H9 (cell line): ENCODE measurements at regions not wholly inside any gene's neighbourhood (a gene's known extent, or its start where the extent isn't known, plus 50 kb on each side); places are given as distances from the start of the nearest gene placed in this dataset.

ENCODE experiments used
- DNase-seq: peaks from one replicate; pipeline ENCODE4 v3.0.0-alpha.2; 2017
- H2AFZ ChIP-seq: one replicate; pipeline ENCODE4 v1.6.1; 2013; ENCODE audit warnings: mild to moderate bottlenecking, low read length, control low read depth, moderate library complexity
- H2AK5ac ChIP-seq: 2 replicates; pipeline ENCODE4 v1.6.1; 2013; ENCODE audit warnings: low read length, control low read depth, mixed read lengths; ENCODE audit not compliant: insufficient read length
- H2BK120ac ChIP-seq: one replicate; pipeline ENCODE4 v1.6.1; 2013; ENCODE audit warnings: low read depth, mild to moderate bottlenecking, low read length, control low read depth, inconsistent platforms; ENCODE audit not compliant: poor library complexity, severe bottlenecking
- H2BK12ac ChIP-seq: 2 replicates; pipeline ENCODE4 v1.6.1; 2013; ENCODE audit warnings: low read length, control low read depth, mixed read lengths, low read depth; ENCODE audit not compliant: insufficient read length
- H2BK15ac ChIP-seq: 2 replicates; pipeline ENCODE4 v1.6.1; 2013; ENCODE audit warnings: low read depth, low read length, control low read depth
- H2BK20ac ChIP-seq: one replicate; pipeline ENCODE4 v1.6.1; 2013; ENCODE audit warnings: low read depth, mild to moderate bottlenecking, low read length, control low read depth, inconsistent platforms; ENCODE audit not compliant: poor library complexity, severe bottlenecking
- H2BK5ac ChIP-seq: 2 replicates; pipeline ENCODE4 v1.6.1; 2013; ENCODE audit warnings: low read length, control low read depth, mixed read lengths; ENCODE audit not compliant: insufficient read length
- H3K14ac ChIP-seq: 2 replicates; pipeline ENCODE4 v1.6.1; 2013; ENCODE audit warnings: low read length, control low read depth; ENCODE audit not compliant: insufficient read depth
- H3K18ac ChIP-seq: 2 replicates; pipeline ENCODE4 v1.6.1; 2013; ENCODE audit warnings: low read depth, mild to moderate bottlenecking, mixed read lengths, low read length, control low read depth; ENCODE audit not compliant: insufficient read length
- H3K23ac ChIP-seq: 2 replicates; pipeline ENCODE4 v1.6.1; 2013; ENCODE audit warnings: low read length, control low read depth, mixed read lengths, low read depth; ENCODE audit not compliant: insufficient read length
- H3K23me2 ChIP-seq: 2 replicates; pipeline ENCODE4 v1.6.1; 2013; ENCODE audit warnings: low read depth, mild to moderate bottlenecking, mixed read lengths, low read length, control low read depth; ENCODE audit not compliant: insufficient read length, poor library complexity, severe bottlenecking
- H3K27ac ChIP-seq: 2 replicates; pipeline ENCODE4 v1.5.1; 2013; ENCODE audit warnings: low read length, control low read depth, mixed read lengths, low read depth; ENCODE audit not compliant: insufficient read length
- H3K27me3 ChIP-seq: 2 replicates; pipeline ENCODE4 v1.6.1; 2013; ENCODE audit warnings: low read length, control low read depth, inconsistent platforms; ENCODE audit not compliant: insufficient read depth
- H3K4ac ChIP-seq: 2 replicates; pipeline ENCODE4 v1.6.1; 2013; ENCODE audit warnings: low read depth, mild to moderate bottlenecking, control low read depth, inconsistent platforms, low read length, moderate library complexity
- H3K4me1 ChIP-seq: 2 replicates; pipeline ENCODE4 v1.6.1; 2013; ENCODE audit warnings: low read length, control low read depth, inconsistent platforms; ENCODE audit not compliant: insufficient read depth
- H3K4me2 ChIP-seq: 2 replicates; pipeline ENCODE4 v1.6.1; 2013; ENCODE audit warnings: low read length, control low read depth, mixed read lengths; ENCODE audit not compliant: insufficient read length, insufficient read depth
- H3K56ac ChIP-seq: 2 replicates; pipeline ENCODE4 v1.6.1; 2013; ENCODE audit warnings: low read depth, mild to moderate bottlenecking, mixed read lengths, low read length, control low read depth; ENCODE audit not compliant: insufficient read length
- H3K79me1 ChIP-seq: 2 replicates; pipeline ENCODE4 v1.6.1; 2013; ENCODE audit warnings: low read depth, mild to moderate bottlenecking, moderate library complexity, low read length, control low read depth, inconsistent platforms; ENCODE audit not compliant: insufficient read depth, poor library complexity, severe bottlenecking
- H3K79me2 ChIP-seq: 2 replicates; pipeline ENCODE4 v1.6.1; 2013; ENCODE audit warnings: low read length, control low read depth, inconsistent platforms; ENCODE audit not compliant: insufficient read depth
- H3K9ac ChIP-seq: 2 replicates; pipeline ENCODE4 v1.6.1; 2013; ENCODE audit warnings: low read length, control low read depth, mixed read lengths; ENCODE audit not compliant: insufficient read length; ENCODE audit errors: extremely low read depth
- H3K9me3 ChIP-seq: one replicate; pipeline ENCODE4 v1.6.1; 2013; ENCODE audit warnings: low read depth, low read length, inconsistent platforms; ENCODE audit not compliant: control insufficient read depth
- H3T11ph ChIP-seq: one replicate; pipeline ENCODE4 v1.6.1; 2013; ENCODE audit warnings: mild to moderate bottlenecking, low read length, control low read depth, inconsistent platforms
- H4K20me1 ChIP-seq: one replicate; pipeline ENCODE4 v1.6.1; 2013; ENCODE audit not compliant: control insufficient read depth, insufficient read length, insufficient read depth
- H4K5ac ChIP-seq: 2 replicates; pipeline ENCODE4 v1.6.1; 2013; ENCODE audit warnings: low read depth, mild to moderate bottlenecking, mixed read lengths, low read length, control low read depth; ENCODE audit not compliant: insufficient read length
- H4K8ac ChIP-seq: replicated peaks from 2 replicates; pipeline ENCODE4 v1.6.1; 2013; ENCODE audit warnings: low read length, control low read depth, mixed read lengths, low read depth; ENCODE audit not compliant: insufficient read length
- H4K91ac ChIP-seq: 2 replicates; pipeline ENCODE4 v1.6.1; 2013; ENCODE audit warnings: low read depth, mild to moderate bottlenecking, moderate library complexity, mixed read lengths, low read length, control low read depth; ENCODE audit not compliant: insufficient read length
- H3K27ac Mint-ChIP-seq, 3 experiments: 2 replicates in 2 of 3; 3 replicates in 1 of 3; pipeline ENCODE4 v1.8.0; 2020 to 2021; ENCODE audit warnings: mixed read lengths in 3 of 3, mild to moderate bottlenecking in 1 of 3, moderate library complexity in 1 of 3
- H3K27me3 Mint-ChIP-seq: 2 replicates; pipeline ENCODE4 v1.8.0; 2021; ENCODE audit warnings: low read depth, mild to moderate bottlenecking, moderate library complexity, mixed read lengths
- H3K36me3 Mint-ChIP-seq, 3 experiments: 2 replicates in 2 of 3; 3 replicates in 1 of 3; pipeline ENCODE4 v1.8.0; 2020 to 2021; ENCODE audit warnings: low read depth in 3 of 3, mixed read lengths in 3 of 3; ENCODE audit not compliant: insufficient read depth in 1 of 3
- H3K4me1 Mint-ChIP-seq, 2 experiments: 2 replicates each; pipeline ENCODE4 v1.8.0; 2020; ENCODE audit warnings: mixed read lengths in 2 of 2
- H3K4me3 Mint-ChIP-seq, 2 experiments: 2 replicates in 1 of 2; 3 replicates in 1 of 2; pipeline ENCODE4 v1.8.0; 2020 to 2021; ENCODE audit warnings: mild to moderate bottlenecking in 2 of 2, mixed read lengths in 2 of 2, moderate library complexity in 1 of 2
- H3K9me3 Mint-ChIP-seq, 2 experiments: 2 replicates in 1 of 2; 3 replicates in 1 of 2; pipeline ENCODE4 v1.8.0; 2020; ENCODE audit warnings: mild to moderate bottlenecking in 2 of 2, mixed read lengths in 2 of 2, moderate library complexity in 1 of 2
- WGBS: extraction: QIAGEN DNeasy Blood & Tissue Kit; methylation state at CpG from one replicate; pipeline ENCODE4 v1.1.7; 2013; ENCODE audit warnings: missing lambda C conversion rate, low lambda C conversion rate, mixed read lengths; ENCODE audit not compliant: insufficient read length; ENCODE audit errors: extremely low coverage; 5-methylcytosine and 5-hydroxymethylcytosine counted together
- TF ChIP-seq, protein P1 (sequence below): fragments of 200-600 bp; sonication (generic); conservative IDR thresholded peaks from 3 replicates; pipeline ENCODE4 v1.8.0; 2021; ENCODE audit warnings: antibody characterized with exemption, mild to moderate bottlenecking

DNA sequence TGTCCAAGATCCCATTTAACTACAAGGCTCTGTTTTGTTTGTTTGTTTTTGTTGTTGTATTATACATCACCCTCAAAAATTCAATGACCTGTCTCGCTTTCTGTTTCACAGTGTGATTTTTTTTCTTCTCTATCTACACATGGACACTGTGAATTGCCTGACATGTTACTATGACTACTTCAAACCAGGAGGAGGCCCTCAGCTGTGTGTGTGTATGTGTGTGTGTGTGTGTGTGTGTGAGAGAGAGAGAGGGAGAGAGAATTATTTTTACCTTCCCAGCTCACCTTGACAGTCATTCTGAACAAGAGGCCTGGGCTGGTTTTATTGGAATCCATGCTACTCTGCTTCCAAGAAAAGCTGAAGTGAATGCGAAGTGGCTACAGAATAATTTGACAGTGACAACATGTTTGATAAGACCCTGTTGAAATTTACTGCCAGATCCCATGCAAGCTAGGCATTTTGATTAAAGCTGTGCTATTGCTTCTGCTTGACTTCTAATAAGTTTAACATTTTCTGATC lies 841.4 kb downstream of the NSUN3 start:
- H2BK12ac ChIP-seq = no peak overlapping the region
- H3K23me2 ChIP-seq = no peaks in the 10 kb centered on the region
- H3K23ac ChIP-seq = no peak overlapping the region
- Mint-ChIP-seq H3K27me3 (no peaks in the 10 kb centered on the region), H3K4me1 (peaks cover 3% of the 10 kb centered on the region in 2 experiments; a peak in 3 of 4 replicates), H3K36me3 (no peaks in the 10 kb centered on the region), H3K27ac (peak overlapping the region in 1 of 3 experiments; percentile 44; a peak in 1 of 7 replicates), H3K9me3 (peaks cover 0 to 4% of the 10 kb centered on the region in 2 experiments; a peak in 1 of 5 replicates), H3K4me3 (no peak overlapping the region)
- H3K79me2 ChIP-seq = no peaks in the 10 kb centered on the region
- no peak overlapping the region for H4K5ac ChIP-seq
- H2BK5ac ChIP-seq = no peak overlapping the region
- no peak overlapping the region for H3K4me2 ChIP-seq
- H3K56ac ChIP-seq = no peak overlapping the region
- H2BK120ac ChIP-seq = no peak overlapping the region
- H3K4ac ChIP-seq = no peak overlapping the region
- H3K27me3 ChIP-seq = no peaks in the 10 kb centered on the region
- no peak overlapping the region for H4K91ac ChIP-seq
- H4K20me1 ChIP-seq = no peaks in the 10 kb centered on the region
- H3K79me1 ChIP-seq = no peaks in the 10 kb centered on the region
- H2AK5ac ChIP-seq = no peak overlapping the region
- no peak overlapping the region for H4K8ac ChIP-seq
- TF ChIP-seq, protein P1, sequence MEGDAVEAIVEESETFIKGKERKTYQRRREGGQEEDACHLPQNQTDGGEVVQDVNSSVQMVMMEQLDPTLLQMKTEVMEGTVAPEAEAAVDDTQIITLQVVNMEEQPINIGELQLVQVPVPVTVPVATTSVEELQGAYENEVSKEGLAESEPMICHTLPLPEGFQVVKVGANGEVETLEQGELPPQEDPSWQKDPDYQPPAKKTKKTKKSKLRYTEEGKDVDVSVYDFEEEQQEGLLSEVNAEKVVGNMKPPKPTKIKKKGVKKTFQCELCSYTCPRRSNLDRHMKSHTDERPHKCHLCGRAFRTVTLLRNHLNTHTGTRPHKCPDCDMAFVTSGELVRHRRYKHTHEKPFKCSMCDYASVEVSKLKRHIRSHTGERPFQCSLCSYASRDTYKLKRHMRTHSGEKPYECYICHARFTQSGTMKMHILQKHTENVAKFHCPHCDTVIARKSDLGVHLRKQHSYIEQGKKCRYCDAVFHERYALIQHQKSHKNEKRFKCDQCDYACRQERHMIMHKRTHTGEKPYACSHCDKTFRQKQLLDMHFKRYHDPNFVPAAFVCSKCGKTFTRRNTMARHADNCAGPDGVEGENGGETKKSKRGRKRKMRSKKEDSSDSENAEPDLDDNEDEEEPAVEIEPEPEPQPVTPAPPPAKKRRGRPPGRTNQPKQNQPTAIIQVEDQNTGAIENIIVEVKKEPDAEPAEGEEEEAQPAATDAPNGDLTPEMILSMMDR = no peak
- H3T11ph ChIP-seq = no peak overlapping the region
- H3K14ac ChIP-seq = no peak overlapping the region
- H3K9me3 ChIP-seq = no peaks in the 10 kb centered on the region
- no peak overlapping the region for H2BK20ac ChIP-seq
- WGBS = no CpG with 5 or more reads among the region's 2 CpGs
- no peaks in the 10 kb centered on the region for H3K4me1 ChIP-seq
- H3K18ac ChIP-seq = no peak overlapping the region
- no peak overlapping the region for H2BK15ac ChIP-seq
- H3K9ac ChIP-seq = no peak overlapping the region
- no peak for DNase-seq
- H2AFZ ChIP-seq = no peak overlapping the region
- H3K27ac ChIP-seq = no peak overlapping the region
